Ovary (tissue), 7 donors: ENCODE measurements at regions not wholly inside any gene's neighbourhood (a gene's known extent, or its start where the extent isn't known, plus 50 kb on each side); places are given as distances from the start of the nearest gene placed in this dataset.

ENCODE experiments used
- DNase-seq, 5 donors: peaks; one replicate each; pipeline ENCODE4 v3.0.0-alpha.2; 2019 to 2020
- H3K27ac ChIP-seq, 2 donors: fragments of 200-600 bp; one replicate each; pipeline versions ENCODE4 v1.5.1 to v1.8.0; 2019 to 2022
- H3K27me3 ChIP-seq: fragments of 200-600 bp; one replicate; pipeline ENCODE4 v1.8.0; 2022
- H3K36me3 ChIP-seq: fragments of 200-600 bp; sonication (generic); one replicate; pipeline ENCODE4 v1.5.1; 2019
- H3K4me1 ChIP-seq: one replicate; pipeline ENCODE4 v1.8.1; 2013; ENCODE audit warnings: mild to moderate bottlenecking, moderate library complexity; ENCODE audit not compliant: insufficient read depth
- H3K4me3 ChIP-seq: fragments of 200-600 bp; sonication (generic); one replicate; pipeline ENCODE4 v1.5.1; 2017
- H3K9me3 ChIP-seq, 2 donors: fragments of 200-600 bp in 1 of 2; sonication (generic) in 1 of 2; one replicate each; pipeline versions ENCODE4 v1.5.1 to v1.8.1; 2013 to 2019; ENCODE audit warnings: mild to moderate bottlenecking in 1 of 2, moderate library complexity in 1 of 2
- CTCF ChIP-seq, 3 donors: fragments of 450-650 bp in 2 of 3; fragments of 200-600 bp in 1 of 3; IDR thresholded peaks; one replicate each; pipeline versions ENCODE4 v1.5.1 to v1.8.0; 2016 to 2022; ENCODE audit warnings: antibody characterized with exemption in 3 of 3, mild to moderate bottlenecking in 1 of 3
- EP300 ChIP-seq: sonication (generic); formaldehyde crosslinking; IDR thresholded peaks from one replicate; pipeline ENCODE4 v1.6.1; 2017; ENCODE audit warnings: antibody characterized with exemption
- POLR2A ChIP-seq: fragments of 450-650 bp; IDR thresholded peaks from one replicate; pipeline ENCODE4 v1.6.1; 2017; ENCODE audit warnings: antibody characterized with exemption, mild to moderate bottlenecking, moderate library complexity
- WGBS, 3 donors: extraction: QIAGEN DNeasy Blood & Tissue Kit in 1 of 3; methylation state at CpG; one replicate each; pipeline versions ENCODE4 v1.1.5 to v1.1.7; 2013 to 2017; 5-methylcytosine and 5-hydroxymethylcytosine counted together
- intact Hi-C, 4 donors: fragments of 100-400 bp; cut with DNase I; formaldehyde crosslinking; loops; one replicate each; pipeline versions ENCODE4 v1.11.0 to v1.15.1; 2022 to 2023
- donor health status: DM: no; HTN: no; CAD: no; lungs with moderate emphysema.
- donor health status: DM: no; HTN: no; CAD: no.
- donor health status: Bipolar disorder and iron deficiency.
- donor health status: DM: no; HTN: no; CAD: no.
- donor health status: DM: yes; HTN: yes; CAD: no.

- Histone ChIP-seq H3K4me3 (no peak overlapping the region), H3K36me3 (no peaks in the 10 kb centered on the region), H3K27me3 (no peaks in the 10 kb centered on the region), H3K4me1 (no peaks in the 10 kb centered on the region), H3K9me3 (no peaks in the 10 kb centered on the region), H3K27ac (no peak overlapping the region)
- WGBS, 3 donors, result 96 to 99% (median 98%) methylated on average over 3 of the region's 3 CpGs
- intact Hi-C loops, result no loop called here
- TF ChIP-seq EP300, result no peak
- no peak for TF ChIP-seq CTCF (IDR thresholded peaks at IDR 0.05)
- TF ChIP-seq POLR2A, result no peak
- DNase-seq, result no peak
Measured at GRCh38 chr18:27717816-27718215, 459.1 kb downstream of the CDH2 start.

- intact Hi-C loops, result no loop called here
- TF ChIP-seq CTCF (IDR thresholded peaks at IDR 0.05), result no peak
- no peak for TF ChIP-seq EP300
- TF ChIP-seq POLR2A, result no peak
- Histone ChIP-seq H3K9me3 (no peaks in the 10 kb centered on the region), H3K27ac (no peak overlapping the region), H3K27me3 (no peaks in the 10 kb centered on the region), H3K36me3 (no peaks in the 10 kb centered on the region), H3K4me3 (no peak overlapping the region), H3K4me1 (no peaks in the 10 kb centered on the region)
- no peak for DNase-seq
- 90 to 96% (median 94%) methylated on average over 4 of the region's 4 CpGs for WGBS, 3 donors
Measured at GRCh38 chr18:27717250-27717649, 459.7 kb downstream of the CDH2 start.

GRCh38 chr18:27715751-27716150 lies 461.2 kb downstream of the CDH2 start:
- Histone ChIP-seq H3K9me3 (no peaks in the 10 kb centered on the region), H3K4me3 (no peak overlapping the region), H3K4me1 (no peaks in the 10 kb centered on the region), H3K27me3 (no peaks in the 10 kb centered on the region), H3K36me3 (no peaks in the 10 kb centered on the region), H3K27ac (no peak overlapping the region)
- no peak for DNase-seq
- 89 to 91% (median 91%) methylated on average over 3 of the region's 3 CpGs for WGBS, 3 donors
- no peak for TF ChIP-seq POLR2A
- TF ChIP-seq CTCF (IDR thresholded peaks at IDR 0.05), result no peak
- no peak for TF ChIP-seq EP300
- intact Hi-C loops, result no loop called here

GRCh38 chr18:27713738-27714095 lies 463.2 kb downstream of the CDH2 start:
- Histone ChIP-seq H3K4me1 (no peaks in the 10 kb centered on the region), H3K4me3 (no peak overlapping the region), H3K27ac (no peak overlapping the region), H3K9me3 (no peaks in the 10 kb centered on the region), H3K27me3 (no peaks in the 10 kb centered on the region), H3K36me3 (no peaks in the 10 kb centered on the region)
- WGBS, 3 donors, result 39 to 45% (median 41%) methylated on average over 3 of the region's 3 CpGs
- TF ChIP-seq POLR2A, result no peak
- TF ChIP-seq CTCF (IDR thresholded peaks at IDR 0.05), result no peak
- TF ChIP-seq EP300, result no peak
- no peak for DNase-seq
- intact Hi-C loops, result no loop called here
